NCI-H1694 treated with DMSO at 0.1 percent for 48 hours (cell line): ENCODE measurements at regions not wholly inside any gene's neighbourhood (a gene's known extent, or its start where the extent isn't known, plus 50 kb on each side); places are given as distances from the start of the nearest gene placed in this dataset.
"Not testable (repeated sequence)": the region's sequence is repeated elsewhere in the genome, so short reads cannot be mapped to it uniquely, and the experiment has no call there.

Experiments used
- DNase-seq: peaks from one replicate; lab custom pipeline; 2025; lab: John Stamatoyannopoulos, UW

DNA sequence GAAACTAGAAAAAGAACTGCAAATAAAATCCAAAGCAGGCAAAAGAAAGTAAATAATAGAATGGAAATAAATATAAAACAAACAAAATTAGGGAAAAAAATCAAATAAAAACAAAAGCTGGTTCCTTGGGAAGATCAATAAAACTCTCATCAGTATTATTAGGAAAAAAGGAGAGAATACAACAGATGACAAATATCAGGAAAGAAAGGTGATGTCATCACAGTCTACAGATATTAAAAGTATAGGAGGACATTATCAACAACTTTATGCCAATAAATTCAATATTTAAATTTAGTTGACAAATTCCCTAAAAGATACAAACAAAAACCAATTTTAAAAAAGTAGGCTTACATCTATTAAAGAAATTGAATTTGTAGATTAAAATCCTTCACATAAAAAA is 107.4 kb upstream of the FOXN3 start:
- DNase-seq: no peak

- no peak for DNase-seq
Observed at GRCh38 chr14:89521988-89522387, 105.0 kb upstream of the FOXN3 start.

- DNase-seq: no peak
Observed at GRCh38 chr14:89519040-89519439, 102.0 kb upstream of the FOXN3 start.

DNA sequence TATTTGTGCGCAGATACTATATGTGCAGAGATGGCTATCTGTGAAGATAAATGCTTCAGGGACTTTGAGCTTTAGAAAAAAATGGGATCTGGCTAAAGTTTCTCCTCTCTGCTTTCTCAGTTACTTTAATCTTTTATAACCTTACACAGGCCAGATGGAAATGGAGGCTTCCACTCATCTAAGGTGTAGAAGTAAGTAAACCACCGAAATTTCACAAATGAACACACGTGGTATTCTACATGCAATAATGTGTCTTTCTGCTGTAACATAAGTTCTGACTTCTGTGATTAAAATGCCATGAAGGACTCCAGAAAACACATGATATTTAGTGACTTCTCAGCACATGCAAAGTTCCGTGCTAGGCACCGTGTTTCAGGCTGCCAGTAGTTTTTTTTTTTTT is 99.1 kb upstream of the FOXN3 start:
- DNase-seq: no peak

DNA sequence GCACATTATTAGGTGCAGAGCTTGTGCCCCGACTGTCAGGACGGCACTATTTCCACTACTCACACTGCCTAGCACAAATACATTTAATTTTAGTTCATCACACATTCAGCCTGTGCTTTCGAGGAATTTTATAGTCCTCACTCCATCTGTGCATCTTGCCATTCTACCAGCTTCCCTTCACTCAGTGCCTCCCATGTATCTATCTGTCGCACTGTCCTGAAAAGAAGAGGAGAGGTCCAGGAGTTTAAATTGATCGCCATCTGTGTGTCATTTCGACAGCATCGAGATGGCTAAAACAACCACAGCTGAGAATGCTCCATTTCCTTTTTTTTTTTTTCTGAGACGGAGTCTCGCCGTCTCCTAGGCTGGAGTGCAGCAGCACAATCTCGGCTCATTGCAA is 97.6 kb upstream of the FOXN3 start:
- DNase-seq: no peak

GRCh38 chr14:89509891-89510290 is 92.9 kb upstream of the FOXN3 start:
- no peak for DNase-seq

GRCh38 chr14:89508863-89509262 is 91.8 kb upstream of the FOXN3 start:
- DNase-seq: no peak

- no peak for DNase-seq
Observed at GRCh38 chr14:89507926-89508460, 91.0 kb upstream of the FOXN3 start.

GRCh38 chr14:89507521-89507920 is 90.5 kb upstream of the FOXN3 start:
- no peak for DNase-seq

DNA sequence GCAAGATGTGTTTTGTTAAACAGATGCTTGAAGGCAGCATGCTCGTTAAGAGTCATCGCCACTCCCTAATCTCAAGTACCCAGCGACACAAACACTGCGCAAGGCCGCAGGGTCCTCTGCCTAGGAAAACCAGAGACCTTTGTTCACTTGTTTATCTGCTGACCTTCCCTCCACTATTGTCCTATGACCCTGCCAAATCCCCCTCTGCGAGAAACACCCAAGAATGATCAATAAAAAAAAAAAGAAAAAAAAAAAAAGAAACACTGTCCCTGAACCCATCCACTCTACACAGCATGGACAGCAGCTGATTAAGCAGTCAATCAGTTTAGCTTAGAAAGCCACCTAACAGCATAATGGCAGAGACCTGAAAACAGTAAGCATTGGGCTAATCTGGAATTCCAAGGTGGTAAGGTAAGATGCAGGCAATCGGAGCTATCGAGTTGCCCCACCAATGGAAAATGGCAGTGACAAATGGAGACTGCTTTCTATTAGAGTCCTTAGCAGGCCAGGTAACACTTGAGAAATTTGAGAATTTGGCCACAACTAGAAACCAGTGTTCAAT is 89.9 kb upstream of the FOXN3 start:
- DNase-seq: not testable (repeated sequence)

DNA sequence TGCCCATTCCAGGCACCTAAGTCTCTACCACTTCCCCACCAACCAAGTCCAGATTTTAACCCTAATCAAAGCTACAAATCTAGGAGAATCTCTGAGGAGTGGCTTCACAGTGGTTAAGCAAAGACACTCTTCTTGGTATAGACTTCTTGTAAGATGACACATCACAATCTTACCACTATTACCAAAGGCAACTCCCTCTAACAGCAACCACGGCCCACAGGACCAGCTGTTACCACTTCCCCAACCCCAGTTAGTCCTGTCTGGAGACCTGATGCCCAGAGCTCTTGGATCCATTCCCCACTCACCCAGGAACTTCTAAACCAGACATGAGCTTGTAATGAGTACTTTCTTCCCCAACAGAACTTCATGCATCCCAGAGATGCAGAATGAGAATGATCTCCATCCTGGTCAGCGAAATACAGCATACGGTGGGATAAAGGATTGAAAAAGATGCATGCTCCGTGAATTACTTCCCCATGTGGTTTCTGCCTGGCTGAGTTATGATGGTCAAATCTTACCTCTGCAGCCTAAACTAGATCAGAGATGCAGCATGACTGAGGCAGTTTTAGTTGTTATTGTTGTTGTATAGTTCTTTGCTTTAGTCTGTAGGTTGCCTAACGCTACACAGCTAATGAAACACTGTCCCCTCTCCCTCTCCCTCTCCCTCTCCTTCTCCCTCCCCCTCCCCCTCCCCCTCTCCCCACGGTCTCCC is 87.7 kb upstream of the FOXN3 start:
- DNase-seq: no peak

GRCh38 chr14:89504091-89504490 is 87.1 kb upstream of the FOXN3 start:
- no peak for DNase-seq

GRCh38 chr14:89503431-89503996 is 86.5 kb upstream of the FOXN3 start:
- DNase-seq: no peak

GRCh38 chr14:89502966-89503365 is 85.9 kb upstream of the FOXN3 start:
- no peak for DNase-seq

- DNase-seq: no peak
Observed at GRCh38 chr14:89501381-89501780, 84.3 kb upstream of the FOXN3 start.

GRCh38 chr14:89500303-89500702 is 83.3 kb upstream of the FOXN3 start:
- no peak for DNase-seq

- DNase-seq: no peak
Observed at GRCh38 chr14:89498878-89499277, 81.8 kb upstream of the FOXN3 start.

GRCh38 chr14:89495718-89496117 is 78.7 kb upstream of the FOXN3 start:
- DNase-seq: no peak

- DNase-seq: no peak
Observed at GRCh38 chr14:89493877-89494634, 77.0 kb upstream of the FOXN3 start.

DNA sequence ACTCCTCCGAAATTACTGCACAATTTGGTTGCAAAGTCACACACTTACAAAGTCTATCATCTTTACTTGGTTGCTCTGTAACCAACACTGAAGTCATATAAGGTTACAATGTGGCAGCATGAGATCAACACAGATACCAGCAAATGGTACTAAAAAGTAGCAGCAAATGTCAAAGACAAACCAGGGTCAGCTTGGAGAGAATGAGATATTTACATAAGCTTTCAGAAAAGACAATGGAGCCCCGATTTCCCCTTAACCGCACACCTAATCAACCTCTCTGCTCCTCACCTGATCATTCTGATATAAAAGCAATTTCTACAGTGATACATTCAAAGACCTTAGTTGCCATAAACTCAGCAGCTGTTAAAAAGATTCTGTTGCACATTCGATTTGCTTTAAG is 76.4 kb upstream of the FOXN3 start:
- no peak for DNase-seq

DNA sequence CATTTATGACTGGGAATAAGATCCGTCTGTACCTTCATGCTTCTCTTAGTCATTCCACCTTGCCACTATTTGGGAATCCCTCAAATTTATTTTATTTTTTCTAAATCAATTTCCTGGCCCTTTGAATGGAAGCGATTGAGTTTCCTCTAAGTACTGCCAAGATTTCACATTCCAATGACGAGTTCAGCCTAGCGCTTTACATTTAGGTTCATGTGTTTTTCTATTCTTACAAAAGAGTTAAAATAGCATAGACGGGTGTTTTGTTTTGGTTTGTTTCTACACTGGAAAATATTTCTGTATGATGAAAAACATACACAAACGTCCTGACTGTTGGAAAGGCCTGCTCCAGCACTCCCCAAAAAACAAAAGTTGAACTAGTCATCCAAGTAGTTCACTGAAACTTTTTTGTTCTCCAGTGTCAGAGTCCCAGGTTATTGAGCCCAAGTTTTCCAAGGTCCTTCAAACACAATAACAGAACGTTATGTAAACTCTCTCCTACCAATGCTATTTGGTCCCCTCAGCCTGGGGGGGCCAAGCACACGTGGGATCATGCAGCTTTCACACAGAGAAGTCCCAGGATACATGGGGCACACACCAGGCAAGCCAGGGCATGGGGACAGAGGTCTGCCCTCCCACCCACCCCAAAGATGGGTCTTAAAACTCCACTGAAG is 74.8 kb upstream of the FOXN3 start:
- DNase-seq: no peak

- DNase-seq: no peak
Observed at GRCh38 chr14:89490466-89490865, 73.4 kb upstream of the FOXN3 start.
